GM23248 (cell line): ENCODE measurements at regions not wholly inside any gene's neighbourhood (a gene's known extent, or its start where the extent isn't known, plus 50 kb on each side); places are given as distances from the start of the nearest gene placed in this dataset.

ENCODE experiments used
- EZH2 ChIP-seq: fragments of 200-600 bp; sonication (generic); IDR thresholded peaks from 2 replicates; pipeline ENCODE4 v1.6.1; 2018; ENCODE audit warnings: antibody characterized with exemption, mild to moderate bottlenecking; ENCODE audit not compliant: insufficient read depth, poor library complexity, severe bottlenecking
- EZH2phosphoT487 ChIP-seq: fragments of 200-600 bp; sonication (generic); IDR thresholded peaks from 2 replicates; pipeline ENCODE4 v1.6.1; 2018; ENCODE audit warnings: antibody characterized with exemption, moderate library complexity, mild to moderate bottlenecking, low read depth; ENCODE audit not compliant: insufficient read depth

DNA sequence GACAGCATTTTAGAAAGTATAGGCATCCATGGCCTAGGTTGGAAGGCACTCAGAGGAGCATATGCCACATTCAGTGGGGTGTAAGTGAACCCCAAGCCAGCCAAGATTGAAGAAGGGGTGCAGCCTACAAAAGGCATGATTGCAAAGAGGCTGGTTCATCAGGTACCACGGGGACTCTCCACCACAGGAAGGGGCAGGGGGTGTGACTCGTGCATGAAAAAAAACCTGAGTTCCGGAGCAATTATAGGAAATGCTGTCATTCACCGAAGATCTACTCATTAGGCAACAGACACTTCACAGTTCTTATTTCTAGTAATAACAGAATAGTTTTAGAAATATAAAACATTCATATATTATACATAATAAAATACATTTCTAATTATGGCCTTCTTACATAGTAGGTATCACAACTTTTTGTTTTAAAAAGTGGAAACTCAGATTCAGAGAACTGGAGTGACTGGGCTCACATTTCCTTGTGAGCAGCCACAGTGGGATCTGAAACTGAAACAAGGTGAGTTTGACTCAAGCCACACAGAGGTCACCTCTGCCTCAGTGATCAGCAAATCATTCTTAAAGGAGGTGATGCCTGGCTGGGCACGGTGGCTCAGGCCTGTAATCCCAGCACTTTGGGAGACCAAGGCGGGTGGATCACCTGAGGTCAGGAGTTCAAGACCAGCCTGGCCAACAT is 188.4 kb upstream of the GYPC start:
- TF ChIP-seq EZH2phosphoT487 (no peak), EZH2 (no peak)
